Fibroblast of gingiva (primary cell): ENCODE measurements at regions not wholly inside any gene's neighbourhood (a gene's known extent, or its start where the extent isn't known, plus 50 kb on each side); places are given as distances from the start of the nearest gene placed in this dataset.

Experiments used
- DNase-seq: peaks from one replicate; pipeline ENCODE4 v3.0.0-alpha.2; 2011; ENCODE audit warnings: low read depth

DNA sequence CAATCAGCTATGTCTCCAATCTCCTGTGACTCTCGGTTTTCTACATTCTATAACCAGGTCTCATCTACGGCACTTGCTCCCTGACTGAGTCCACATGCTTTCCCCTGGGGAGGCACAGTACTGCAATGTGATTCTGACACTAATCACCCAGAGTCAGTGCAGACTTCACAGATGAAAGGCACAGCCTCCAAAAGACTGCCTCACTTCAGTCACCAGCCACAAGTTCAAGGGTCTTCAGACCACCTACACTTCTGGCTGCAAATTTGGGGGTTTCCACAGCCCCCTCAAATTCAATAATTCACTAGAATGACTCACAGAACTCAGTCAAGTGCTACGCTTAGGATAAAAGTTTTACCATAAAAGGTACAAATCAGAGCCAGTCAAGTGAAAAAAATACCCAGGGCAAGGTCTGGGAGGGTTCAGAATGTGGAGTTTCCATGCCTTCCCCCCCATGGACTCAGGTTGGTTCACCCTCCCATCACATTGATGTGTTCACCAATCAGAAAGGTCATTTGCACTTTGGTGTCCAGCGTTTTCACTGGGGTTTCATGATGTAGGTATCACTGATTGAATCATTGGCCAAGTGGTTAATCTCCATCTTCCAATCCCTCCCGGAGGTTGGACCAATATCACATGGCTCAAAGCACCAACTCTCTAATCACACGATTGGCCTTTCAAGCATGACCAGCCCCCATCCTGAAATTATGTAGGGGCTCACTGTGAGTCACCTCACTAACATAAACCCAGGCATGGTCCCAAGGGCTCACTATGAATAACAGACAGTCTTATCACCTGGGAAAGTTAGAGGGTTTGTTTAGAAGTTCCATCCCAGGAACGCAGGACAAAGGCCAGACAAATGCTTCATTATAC is 182.9 kb upstream of the CAMK1G start:
- no peak for DNase-seq

DNA sequence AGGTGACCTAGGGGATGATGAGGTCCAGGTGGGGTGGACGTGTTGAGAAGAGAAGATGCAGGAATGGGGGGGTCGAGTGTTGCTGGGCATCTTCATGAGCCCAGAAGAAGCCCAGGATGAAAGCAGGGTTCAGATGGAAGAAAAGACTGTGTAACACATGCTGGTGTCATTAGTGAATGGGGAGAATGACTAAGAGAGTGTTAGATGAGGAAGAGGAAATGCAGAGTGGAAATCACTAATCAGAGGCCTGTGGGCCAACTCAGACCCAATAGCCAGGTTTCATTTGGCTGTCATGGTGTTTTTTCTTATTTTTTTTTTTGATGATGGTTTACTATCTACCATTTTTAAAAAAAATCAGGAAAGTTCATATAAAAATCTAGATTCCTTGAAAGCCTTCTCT is 180.8 kb upstream of the CAMK1G start:
- DNase-seq, result no peak

DNA sequence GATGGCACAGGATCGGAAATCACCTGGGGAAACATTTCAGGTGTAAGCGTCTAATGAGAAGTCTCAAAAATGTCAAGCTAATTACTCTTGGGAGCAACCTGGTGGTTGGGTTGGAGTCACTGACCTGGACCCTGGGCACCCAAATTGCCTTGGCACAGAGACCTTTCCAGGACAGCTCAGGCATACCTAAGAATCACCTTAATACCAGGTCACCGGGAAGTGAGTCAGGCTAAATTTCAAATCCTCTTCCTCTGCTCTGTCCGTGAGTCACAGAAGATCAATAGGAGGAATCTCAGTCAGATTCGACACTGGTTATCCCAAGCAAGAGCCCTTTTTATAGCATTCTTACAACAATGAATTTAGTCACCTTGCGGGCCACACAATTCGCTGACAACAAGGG is 179.6 kb upstream of the CAMK1G start:
- no peak for DNase-seq

DNA sequence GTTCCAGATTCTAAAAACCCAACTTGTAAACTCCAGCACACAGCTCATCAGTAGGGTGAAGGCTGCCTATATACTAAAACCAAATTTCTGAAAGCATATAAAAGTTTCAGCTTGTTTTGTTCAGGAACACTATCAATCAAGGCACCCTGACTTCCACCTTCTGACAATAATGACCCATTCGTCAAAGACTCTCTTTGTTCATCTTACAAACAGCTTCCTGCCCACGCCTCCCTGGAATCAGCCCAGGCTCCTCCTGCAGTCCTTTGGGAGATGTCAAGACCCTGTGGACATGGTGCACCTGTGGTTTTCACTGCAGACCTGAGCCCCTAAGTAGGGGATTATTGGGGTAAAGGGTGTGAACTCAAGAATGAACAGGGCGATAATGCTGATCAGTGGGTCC is 178.9 kb upstream of the CAMK1G start:
- no peak for DNase-seq

DNA sequence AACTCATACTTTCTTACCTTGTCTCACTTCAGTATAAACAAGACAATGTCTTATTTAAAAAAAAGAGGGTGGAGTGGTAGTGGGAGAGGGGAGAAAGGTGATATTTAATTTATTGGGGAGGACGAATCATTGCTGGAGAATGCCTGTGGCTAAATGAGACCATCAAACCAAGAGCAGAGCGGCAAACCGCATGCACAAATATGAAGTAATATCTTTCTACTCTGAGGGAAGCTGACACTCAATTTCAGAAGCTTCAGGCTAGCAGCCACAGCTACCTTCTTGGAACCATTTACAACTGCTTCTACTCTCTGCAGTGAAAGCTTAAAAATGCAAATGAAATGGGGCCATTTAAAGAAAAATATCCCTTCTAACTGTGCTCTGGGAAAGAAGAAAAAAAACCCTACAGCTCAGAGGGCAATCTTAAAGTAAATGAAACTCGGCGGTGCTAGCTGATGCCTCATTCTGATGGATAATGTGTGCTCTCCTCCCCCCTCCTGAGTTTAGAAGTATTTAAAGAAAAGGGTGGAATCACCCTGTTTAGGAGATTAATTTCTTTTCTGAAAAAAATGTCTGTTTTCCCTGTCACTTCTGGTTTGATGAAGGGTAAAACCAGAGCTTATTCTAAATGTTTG is 178.2 kb upstream of the CAMK1G start:
- peak; percentile 10 for DNase-seq

DNA sequence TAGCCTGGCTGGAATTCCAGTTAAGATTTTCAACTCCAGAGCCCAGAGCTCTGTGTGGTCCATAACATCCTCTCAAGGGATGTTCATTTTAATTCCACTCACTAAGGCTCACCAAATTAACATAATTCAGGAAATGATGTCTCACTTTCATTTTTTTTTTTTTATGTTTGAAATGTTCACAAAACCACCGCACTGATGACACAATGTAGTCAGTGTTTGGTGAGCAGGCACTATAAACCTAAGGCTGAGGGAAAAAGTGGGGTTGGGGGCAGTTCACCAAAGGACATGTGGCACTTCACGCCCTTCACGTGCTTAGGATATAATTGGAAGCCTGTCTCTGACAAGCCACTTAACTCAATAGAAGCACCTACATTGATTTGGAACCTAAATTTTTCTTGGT is 177.3 kb upstream of the CAMK1G start:
- DNase-seq, result no peak

DNA sequence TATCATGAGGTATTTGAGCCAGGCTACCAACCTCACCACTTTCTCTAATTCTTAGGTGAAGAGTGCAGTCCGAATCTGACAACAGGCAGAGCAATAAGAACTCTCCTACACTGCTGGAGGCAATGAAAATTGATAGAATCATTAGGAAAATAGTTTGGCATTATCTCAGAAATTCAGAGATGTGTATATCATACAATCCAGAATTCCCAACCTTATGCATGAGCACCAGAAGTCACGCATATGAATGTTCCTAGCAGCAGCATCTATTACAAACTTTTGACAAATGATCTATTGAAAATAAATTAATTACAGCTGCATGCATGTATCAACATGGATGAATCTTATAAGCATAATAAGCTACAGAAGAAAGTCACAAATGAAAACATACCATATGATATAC is 176.9 kb upstream of the CAMK1G start:
- DNase-seq, result no peak

DNA sequence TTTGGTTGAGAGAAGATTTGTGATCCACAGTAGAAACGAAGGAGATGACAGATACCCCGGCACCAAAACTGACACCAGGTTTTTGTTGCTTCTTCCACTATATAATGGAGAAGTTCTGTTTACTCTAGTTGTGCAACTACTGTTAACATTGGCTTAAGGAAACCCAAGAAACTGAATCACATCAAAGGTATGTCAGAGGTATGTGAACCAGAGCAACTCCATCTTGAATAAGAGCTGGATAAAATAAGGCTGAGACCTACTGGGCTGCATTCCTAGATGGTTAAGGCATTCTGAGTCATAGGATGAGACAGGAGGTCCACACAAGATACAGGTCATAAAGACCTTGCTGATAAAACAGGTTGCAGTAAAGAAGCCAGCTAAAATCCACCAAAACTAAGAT is 173.7 kb upstream of the CAMK1G start:
- peak; percentile 43 for DNase-seq

DNA sequence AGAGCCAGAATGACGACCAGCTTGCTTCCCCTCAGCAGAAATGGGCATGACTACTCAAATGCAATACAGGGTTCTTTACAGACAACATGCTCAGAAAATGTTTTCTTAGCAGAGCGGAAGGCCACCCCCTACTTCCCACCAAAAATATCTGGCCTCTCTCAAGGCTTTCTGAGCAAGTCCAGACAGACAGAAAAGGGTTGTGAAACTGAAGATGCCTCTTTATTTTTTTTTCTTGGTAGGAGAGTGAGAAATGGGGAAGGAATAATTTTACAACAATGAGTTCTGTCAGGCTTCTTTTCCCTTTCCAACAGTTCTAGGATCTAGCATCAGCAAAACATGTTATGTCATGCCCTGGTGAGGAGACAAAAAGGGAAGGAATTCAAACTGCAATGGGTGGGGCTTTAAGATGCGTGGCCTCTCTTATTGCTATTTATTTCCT is 172.0 kb upstream of the CAMK1G start:
- no peak for DNase-seq

DNA sequence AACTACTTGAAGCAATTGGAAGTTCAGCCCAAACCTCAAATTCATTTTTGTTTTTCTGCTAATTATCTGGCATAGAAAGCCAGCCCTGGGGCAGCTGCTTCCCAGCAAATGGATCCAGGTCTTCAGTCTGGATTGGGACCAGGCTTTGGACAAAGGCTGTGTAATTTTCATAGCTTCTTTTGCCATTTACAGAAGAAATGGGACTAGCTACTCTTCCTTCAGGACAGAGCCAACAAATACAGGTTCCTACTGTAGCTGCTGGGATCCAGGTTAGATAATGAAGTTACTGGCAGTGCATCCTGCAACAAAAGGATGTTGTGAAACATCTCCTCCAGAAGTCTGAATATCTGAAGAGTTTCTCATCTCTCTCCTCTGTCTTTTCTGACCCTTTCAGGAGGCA is 171.5 kb upstream of the CAMK1G start:
- no peak for DNase-seq

DNA sequence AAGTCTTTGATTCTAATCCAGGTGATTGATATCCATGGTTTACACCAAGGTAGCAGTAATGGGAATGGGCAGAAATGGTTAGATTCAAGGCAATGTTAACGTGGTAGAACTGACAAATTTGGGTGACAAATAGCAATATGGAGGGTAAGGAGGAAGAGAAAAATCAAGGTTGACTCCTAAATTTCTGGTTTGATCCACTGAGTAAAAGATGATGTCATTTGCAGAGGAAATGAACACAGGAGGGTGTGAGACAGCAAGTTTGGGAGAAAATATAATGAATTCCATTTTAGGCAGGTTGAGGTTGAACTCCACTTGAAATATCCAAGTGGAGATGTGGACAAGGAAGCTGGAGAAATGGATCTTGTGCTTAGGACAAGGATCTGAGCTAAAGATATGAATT is 170.9 kb upstream of the CAMK1G start:
- no peak for DNase-seq

DNA sequence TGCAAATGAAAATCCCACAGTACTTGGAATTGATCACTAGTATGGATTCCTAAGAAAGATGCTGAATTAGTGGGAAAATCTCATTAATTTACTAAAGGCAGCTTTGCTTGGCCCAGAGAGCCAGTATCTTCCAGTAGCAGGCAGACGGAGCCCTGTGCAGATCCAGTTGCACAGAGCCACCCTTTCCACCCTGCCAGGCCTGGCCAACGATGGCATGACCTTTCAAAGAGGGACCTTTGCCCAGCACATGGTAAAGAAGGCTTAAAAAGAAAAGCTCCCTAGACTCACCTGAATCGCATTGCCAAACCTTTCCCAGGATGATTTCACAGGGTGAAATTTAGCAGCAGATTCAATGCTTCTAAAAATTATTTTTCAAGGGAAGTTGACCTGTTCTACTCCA is 170.5 kb upstream of the CAMK1G start:
- no peak for DNase-seq

DNA sequence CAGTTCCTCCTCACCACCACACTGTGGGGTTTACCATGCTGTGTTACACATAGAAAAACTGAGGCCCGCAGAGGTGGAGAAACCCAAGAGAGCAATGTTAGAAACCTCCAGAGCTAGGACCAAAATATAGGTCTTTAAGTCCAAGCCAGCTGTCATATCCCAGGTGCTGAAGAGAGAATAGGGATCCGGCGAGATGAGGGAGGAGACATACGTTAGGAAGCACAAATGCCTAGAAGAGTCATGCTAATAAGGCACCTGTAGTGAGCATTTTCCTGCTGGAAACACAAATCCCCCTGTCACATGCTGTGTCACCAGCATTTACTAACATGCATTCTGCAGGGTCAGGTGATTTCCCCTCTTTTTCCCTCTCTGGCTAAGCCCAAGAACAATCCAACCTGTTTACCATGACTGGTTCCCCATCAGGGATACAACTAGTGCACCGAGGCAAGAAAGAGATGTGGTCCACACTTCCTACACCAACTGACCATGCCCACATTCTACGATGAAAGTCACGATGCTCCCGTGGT is 168.6 kb upstream of the CAMK1G start:
- no peak for DNase-seq

DNA sequence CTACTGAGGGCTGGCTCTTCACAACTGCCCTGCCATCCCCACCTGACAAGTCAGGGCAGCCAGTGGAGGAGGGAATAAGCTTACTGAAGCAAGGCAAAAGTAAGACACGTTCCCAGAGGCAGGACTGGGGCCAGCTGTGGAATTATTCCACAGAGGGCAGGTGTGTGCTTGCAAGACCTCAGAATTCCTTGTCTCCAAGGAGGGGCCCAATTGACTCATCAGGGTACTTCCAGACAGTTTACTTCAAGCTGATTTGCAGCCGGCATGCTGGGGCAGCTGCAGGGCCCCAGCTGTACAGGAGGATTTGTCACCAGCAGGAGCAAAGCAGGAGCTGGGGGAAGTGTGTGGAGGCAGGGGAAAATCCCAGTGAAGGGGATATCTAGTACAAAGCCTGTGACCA is 167.5 kb upstream of the CAMK1G start:
- DNase-seq, result no peak

DNA sequence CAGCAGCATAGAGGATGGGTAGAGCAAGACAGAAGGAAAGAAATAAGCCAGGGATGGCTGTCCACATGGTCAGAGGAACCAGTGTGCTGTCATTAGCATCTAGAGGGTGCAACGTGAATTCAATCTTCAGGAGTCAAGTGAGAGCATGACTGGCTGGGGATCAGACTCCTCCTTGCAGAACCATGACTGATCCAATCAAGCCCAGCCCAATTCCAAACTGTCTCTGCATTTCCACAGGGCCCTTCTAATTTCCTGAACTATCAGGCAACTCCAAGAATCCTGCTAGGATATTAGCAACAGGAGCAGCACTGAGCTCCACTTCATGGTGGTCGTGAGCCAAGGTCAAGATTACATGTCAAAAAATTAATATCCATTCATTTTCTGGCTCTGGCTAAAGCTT is 166.8 kb upstream of the CAMK1G start:
- DNase-seq, result no peak

DNA sequence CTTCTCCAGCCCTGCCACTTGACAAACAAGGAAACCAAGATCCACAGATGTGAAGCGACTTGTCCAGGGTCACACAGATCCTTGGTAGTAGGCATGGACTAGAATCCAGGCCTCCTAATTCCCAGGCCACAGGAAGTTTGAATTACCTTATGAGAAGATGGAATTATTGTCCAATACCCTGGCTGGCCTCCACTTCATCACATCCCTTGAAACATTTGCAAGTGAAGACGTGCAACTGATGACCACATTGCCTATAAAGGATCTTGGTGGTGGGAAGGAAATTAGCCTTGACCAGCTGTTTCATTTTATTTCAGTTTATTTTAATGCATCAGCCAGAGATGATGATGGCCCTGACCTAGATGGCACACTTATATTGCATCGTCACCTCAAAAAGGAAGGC is 165.8 kb upstream of the CAMK1G start:
- no peak for DNase-seq

DNA sequence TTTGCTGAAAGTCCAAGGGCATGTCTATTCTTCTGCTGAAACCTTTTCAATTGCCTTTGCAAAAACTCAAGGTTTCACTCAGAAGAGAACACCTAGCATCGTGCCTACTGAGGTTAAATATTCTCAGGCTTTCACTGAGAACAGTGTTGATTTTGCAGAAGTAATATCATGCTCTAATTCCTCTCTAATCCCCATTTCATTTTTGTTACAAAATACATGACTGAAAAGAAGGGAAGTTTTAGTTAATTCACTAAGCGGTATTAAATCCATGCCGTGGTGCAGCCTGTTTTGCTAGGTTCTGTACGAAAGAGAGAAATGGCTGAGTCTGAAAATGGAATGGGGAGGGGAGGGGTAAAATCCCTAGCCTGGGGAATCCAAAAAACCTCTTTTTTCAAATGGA is 163.2 kb upstream of the CAMK1G start:
- DNase-seq, result no peak

DNA sequence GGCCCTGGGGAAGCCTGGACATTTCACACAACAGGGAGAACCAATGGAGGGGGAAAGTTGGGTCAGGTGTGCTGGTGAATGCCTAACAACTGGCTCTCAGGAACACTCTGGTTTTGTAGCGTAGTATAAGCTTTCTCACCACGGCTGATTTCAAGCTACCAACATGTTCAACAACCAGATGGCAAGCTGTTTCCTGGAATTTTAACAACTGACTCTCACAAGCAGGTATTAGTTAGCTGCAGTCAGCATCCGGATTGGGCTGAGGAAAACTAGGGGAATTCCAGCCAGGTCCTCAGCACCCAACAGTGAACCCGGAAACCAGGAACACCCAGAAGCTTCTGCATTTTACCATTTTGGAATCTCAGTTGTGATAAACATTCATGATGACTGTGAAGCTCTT is 162.3 kb upstream of the CAMK1G start:
- no peak for DNase-seq

DNA sequence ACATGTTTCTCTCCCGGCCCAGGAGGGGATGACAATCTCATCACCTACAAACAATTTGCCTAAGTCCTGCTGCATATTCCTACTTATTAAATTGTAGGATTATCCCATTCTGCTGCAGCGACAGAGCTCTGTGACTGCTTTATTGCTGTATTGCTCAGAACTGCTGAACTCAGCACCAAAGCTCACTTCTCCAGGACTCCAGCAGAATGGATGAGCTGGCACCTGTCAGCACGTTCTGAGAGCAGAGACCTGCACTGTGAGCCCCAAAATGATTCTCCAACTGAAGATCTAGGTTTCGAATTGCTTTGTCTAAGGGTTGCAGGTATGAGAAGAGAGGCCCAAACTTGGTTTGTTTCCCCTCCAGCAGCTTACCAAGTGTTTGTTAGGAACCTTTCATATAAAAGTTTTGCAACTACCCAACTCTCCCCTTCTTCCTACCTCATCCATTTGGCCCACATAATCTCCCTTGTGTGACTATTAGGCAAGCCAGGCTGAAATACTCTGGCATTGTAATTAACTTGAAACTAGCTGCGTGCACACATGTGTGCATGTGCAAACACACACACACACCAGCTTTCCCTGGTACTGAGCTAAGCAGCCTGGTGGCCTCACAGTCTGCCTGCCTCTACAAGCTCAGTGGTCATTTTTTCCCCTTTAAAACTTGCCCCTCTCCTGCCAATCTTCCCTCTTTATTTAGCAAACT is 161.4 kb upstream of the CAMK1G start:
- no peak for DNase-seq

DNA sequence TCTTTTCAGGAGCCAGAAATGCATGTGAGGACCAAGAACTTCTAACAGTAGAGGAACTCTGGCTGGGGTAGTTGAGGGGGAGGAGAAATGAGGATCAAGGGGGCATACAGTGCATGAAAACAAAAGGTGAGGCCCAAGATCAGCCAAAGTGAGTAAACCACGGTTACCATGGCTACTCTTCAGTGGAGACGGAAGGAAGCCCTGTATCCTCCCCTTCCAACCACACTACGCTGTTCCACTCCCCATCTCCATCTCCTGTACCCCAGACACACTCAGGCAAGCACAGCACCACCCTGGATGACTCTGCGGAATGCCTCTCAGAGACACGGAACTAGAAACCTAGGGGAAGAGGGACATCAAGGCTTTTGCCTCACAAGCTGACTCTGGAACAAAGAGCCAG is 157.6 kb upstream of the CAMK1G start:
- no peak for DNase-seq

DNA sequence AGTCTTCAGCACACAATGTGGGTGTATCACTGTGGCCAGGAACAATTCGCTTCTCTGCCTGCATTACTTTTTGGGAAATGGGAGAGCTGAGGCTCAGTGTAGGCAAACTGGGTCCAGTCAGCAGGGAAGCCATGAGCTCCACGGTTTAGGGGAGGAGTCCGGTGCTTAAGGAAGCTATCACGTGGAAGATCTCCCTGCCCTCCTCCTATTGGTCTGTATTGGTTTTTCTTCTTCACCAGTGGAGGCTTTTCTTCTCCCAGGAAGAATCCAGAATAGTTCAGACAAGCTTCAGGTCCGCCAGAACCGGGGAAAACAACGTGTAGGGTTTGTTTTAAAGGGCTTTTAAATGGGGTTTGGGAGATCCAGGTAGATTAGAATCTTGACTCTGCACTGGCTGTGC is 156.2 kb upstream of the CAMK1G start:
- DNase-seq, result no peak

DNA sequence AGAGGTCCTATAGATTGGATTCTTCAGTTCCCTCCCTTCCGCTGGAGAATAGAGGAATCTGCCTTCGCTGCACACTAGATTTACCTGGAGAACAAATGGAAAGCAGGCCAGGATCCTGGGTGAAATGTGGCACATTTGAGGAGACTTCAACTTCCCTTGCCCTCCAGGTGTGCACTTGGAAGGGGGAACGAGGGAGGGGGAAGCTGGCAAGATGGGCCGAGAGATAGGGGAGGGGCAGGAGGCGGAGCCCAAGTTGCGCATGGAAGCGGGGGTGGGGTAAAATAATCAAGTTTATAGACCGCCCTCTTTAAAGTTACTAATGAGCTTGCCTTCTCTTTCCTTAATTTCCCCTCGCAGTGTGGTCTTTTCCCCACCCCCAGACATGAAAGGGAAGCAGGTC is 155.7 kb upstream of the CAMK1G start:
- DNase-seq, result no peak
